Activated CD8-positive, alpha-beta memory T cell treated with anti-CD3 and anti-CD28 coated beads, Interleukin-2, amount 50 U/mL, for 24 hours (primary cell): ENCODE measurements at regions not wholly inside any gene's neighbourhood (a gene's known extent, or its start where the extent isn't known, plus 50 kb on each side); places are given as distances from the start of the nearest gene placed in this dataset.
"Not testable (repeated sequence)": the region's sequence is repeated elsewhere in the genome, so short reads cannot be mapped to it uniquely, and the experiment has no call there.

Source experiments
- DNase-seq: peaks from one replicate; pipeline ENCODE4 v3.0.0-alpha.2; 2020; ENCODE audit errors: extremely low read depth

DNA sequence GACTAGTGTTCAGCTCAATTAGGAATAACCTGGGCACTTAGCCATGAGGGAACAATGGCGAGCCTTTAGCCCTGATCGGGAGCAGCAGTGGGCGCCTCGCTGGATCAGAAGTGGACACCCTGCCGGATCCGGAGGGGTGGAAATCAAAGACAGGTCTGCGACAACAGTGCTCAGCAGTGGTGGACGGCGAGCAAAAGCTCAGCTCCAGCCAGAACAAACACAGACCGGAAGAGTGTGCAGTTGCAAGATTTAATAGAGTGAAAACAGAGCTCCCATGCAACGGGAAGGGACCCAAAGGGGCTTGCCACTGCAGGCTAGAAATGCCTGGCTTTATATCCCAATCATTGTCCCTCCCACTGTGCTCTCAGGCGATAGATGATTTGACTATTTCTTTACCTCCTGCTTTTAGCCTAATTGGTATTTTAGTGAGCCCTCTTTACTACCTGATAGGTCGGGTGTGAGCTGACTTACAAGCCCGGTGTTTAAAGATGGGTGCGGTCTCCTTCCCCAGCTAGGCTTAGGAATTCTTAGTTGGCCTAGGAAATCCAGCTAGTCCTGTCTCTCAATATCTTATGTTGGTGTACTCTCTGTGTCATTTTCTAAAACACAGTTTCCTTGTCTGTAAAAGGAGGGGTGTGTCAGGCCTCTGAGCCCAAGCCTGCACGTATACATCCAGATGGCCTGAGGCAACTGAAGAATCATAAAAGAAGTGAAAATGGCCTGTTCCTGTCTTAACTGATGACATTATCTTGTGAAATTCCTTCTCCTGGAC lies 1258.8 kb upstream of the TENM4 start:
- not testable (repeated sequence) for DNase-seq

DNA sequence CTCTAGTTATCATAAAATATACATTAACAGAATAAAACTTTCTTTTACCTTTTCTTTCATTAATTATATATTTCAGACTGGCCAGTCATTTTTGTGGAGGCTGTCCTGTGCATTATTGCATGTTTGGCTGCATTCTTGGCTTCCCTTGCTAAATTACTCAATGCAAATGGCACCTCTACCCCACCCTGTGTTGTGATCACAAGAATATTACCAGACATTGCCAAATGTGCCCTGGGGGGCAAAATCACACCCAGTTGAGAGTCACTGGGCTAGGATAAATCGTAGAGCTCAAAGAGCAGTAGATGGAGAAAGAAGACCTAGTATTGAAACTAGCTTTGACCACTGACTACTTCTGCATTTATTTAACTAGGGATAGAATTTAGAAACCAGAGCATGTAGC lies 1257.8 kb upstream of the TENM4 start:
- DNase-seq = no peak

DNA sequence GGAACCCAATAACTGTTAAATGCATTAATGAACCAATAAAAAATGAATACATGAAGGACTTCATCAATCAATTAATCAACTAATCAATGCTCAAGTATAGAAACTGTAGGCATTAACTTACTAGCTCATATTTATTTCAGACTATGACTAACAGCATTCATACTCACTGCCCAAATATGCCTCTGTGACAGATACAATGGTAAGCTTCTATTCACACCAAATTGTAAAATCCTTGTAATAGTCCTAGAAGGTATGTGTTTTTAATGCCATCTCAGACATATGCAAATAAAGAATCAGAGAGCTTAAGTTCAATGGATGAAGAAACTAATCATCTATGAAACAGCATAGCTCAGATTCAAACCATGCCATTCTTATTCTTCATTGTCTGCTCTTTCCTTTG lies 1253.6 kb upstream of the TENM4 start:
- no peak for DNase-seq

DNA sequence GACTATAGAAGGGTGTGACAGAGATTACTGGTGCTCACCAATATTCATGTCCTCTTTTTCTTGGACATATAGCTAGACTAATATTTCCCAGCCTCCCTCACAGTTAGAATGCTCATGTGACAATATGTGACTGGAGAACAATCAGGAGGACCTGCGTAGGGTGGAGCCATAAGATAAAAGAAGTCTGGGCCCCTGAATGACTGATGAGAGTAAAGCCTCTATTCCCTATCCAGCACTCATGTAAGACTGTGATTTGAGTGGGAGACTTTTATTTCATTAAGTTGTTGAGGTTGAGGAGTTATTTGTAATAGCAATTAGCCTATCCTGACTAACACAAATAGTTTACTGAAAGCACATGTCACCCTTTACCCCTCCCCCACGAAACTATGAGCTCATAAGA lies 1247.1 kb upstream of the TENM4 start:
- DNase-seq = no peak

DNA sequence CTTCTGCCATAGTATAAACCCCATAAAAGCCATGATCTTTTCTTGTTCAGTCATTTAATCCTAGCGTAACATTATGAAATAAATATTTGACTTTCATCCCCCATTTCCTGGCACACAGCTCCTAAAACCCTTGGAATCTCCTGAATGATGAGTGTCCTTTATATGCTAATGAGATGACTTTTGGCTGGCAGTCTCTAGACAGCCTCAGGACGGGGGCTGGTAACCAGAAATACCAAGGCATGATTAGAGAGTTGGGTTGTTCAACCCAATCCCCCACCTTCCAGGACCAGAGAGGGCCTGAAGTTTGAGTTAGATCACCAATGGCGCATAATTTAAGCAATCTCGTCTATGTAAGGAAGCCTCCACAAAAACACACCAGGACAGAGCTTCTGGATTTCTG lies 1246.1 kb upstream of the TENM4 start:
- no peak for DNase-seq

DNA sequence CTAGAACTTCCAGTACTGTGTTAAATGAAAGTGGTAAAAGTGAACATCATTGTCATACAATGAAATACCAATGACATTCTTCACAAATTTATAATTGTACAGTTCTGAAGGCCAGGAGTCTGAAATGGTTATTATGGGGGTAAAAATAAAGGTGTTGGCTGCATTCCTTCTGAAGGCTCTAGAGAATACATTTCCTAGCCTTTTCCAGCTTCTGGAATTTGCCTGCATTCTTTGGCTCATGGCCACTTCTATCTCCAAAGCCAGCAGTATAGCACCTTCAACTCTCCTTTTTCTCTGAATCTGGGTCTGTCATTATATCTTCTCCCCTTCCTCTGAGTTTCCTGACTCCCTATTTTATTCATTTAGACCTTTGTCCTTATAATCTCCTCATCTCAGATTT lies 1232.7 kb upstream of the TENM4 start:
- no peak for DNase-seq

DNA sequence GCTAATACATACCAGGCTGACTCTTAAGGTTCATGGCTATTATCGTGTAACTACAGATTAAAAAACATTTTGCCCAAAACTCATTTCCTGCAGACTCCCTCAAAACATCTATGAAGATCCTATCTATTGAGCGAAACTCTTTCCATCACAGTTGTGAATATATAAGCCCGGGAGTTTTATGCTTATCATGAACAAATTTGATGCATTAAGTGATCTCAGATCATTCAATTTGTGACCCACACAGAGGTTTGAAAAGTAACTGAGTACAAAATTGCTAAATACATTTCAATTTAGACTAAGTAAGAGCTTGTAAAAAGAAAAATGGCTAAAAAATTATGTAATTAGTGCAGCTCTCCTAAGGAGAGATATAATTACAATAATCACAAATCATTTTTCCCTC lies 1228.8 kb upstream of the TENM4 start:
- no peak for DNase-seq

DNA sequence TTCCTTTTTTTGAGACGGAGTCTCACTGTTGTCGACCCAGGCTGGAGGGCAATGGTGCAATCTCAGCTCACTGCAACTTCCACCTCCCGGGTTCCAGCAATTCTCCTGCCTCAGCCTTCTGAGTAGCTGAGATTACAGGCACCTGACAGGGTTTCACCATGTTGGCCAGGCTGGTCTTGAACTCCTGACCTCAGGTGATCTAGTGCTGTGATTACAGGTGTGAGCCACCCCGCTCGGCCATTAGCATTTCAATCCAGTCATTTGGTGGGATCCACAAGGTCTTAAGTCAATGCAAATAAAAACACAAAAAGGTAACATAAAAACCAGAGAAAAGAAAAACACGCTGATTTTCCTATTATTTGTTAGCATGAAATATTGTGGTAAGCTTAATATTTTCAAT lies 1227.2 kb upstream of the TENM4 start:
- no peak for DNase-seq

DNA sequence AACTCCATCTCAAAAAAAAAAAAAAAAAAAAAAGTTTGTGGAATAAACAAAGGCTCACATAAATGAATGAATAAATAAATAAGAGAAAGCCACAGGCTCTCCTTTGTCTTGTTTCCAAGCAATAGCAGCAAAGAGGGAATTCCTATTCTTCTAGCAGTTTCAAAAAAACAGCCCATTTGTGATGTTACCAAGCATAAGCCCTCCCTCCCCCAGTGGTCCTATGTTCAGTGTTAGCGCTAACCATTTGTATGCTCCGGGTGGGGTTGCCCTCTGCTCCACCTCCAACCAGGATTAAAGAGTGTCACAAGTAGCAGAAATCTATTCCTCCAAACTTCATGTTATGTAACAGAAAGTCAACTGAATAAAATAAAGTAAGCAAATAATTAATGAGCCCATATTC lies 1215.0 kb upstream of the TENM4 start:
- no peak for DNase-seq

DNA sequence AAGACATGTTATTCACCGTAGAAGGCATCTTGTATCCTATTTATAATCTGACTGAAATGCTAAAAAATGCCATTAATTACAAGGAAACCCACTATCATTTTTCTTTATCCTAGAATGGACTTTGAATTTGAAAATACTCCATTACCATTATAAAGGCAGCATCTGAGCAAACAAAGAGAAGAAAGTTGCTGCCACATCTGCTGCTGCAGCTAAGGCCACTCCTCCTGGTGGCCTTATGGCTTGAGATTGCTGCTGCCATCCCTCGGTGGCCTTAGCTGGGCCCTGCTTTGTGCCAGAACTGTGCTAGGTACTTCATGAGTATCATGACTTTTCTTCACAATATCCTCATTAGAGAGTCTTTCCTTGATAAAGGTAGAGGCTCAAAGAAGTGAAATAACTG lies 1210.1 kb upstream of the TENM4 start:
- DNase-seq = no peak

DNA sequence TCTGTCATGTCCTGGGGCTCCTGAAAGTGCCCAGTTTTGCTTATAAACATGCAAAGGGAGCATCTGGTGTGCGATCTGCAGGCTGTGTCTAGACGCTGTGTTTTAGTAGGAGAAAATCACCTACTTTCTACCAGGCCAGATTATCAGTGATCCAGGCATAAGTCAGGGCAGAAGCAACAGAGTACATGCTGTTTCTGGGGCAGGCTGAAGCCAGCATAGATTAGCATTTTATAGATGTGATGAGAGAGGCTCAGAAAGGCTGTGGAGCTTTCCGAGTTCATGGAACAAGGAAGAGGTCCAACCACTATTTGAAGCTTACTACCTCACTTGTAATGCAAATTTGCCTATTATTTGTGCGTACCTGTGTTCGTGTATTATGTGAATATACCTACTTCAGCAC lies 1208.4 kb upstream of the TENM4 start:
- no peak for DNase-seq

DNA sequence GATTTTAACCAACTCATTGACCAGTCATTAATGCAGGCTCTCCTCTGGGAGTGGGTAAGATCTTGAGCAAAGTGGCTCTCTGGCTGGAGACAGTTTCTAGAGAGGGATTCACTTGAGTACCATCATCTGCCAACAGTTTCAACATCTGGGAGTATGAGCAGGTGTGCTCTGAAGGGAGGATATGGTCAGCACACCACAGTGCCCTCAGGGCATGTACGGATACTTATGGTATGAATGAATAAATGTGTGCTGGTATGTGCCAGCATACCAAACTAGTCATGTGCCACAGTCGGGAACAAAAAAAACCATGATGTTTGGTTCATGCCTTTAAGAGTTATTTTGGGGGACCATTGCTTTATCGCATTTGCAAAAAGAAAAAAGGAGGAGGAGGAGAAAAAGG lies 1197.5 kb upstream of the TENM4 start:
- DNase-seq = no peak

DNA sequence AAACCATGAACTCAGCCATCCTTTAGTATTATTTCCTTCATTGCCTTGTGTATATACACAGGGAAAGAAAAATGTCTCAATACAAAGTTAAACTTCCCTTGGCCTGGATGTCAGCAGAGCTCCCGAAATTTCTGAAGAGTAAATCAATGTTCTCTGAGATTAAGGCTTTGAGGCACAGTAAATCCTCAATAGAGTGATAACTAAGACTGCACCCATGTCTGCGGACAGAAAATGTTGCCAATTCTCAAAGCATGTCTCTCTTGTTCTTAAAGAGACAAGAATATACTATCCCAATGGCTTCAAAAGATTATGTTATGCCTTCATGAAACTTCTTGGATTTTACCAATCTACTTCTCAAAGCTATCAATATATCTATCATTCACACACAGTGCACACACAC lies 1196.7 kb upstream of the TENM4 start:
- DNase-seq = no peak

DNA sequence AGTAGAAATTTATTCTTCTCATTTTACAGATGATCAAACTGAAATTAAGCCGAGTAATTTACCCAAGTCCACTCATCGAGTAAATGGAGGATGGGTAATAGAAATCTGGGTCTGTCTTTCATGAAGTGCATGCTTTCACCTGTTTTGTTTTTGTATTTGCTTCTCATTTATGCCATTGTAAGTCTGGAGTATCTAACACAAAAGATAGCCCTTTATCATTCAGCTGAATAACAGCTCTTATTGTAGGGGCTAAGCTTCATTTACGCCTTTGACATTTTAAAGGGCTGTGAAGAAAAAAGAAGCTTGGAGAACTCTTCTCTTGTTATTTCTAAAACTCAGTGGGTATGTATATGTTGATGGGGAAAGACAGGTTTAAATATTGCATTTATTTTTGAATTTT lies 1196.2 kb upstream of the TENM4 start:
- no peak for DNase-seq

DNA sequence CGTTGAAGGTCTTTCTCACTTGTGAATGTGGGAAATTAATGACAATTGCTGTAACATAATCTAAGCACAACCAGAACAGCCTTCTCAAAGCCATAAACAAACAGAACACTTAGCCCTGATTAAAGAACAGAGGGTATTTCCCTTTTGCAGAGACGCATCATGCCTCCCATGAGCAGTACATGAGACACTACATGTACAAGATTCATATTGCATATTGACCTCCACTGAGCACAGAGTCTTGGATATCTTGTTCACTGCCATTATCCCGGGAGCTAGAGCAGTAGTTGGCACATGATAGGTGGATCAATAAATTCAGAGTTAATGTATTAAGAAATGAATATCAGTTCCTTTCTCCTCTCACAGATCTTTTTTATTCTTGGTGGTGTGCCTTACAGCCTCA lies 1194.3 kb upstream of the TENM4 start:
- no peak for DNase-seq

DNA sequence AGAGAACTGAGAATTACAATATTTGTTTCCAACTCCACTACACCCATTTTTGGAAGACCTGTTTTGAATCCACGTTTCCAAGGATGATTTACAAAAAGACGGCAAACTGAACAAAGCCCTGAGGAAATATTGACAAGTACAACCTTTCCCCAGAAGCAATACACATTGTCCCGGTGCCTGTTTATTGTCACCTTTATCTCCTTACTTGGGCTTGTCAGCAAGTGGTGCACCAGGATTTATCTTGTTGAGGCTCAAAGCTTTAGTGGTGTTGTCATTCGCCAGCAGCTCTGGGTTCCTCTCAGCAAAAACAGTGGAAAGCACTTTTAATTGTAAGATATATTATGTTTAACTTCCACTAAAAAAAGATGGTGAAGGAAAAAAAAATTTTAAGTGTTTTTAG lies 1191.9 kb upstream of the TENM4 start:
- DNase-seq = no peak

DNA sequence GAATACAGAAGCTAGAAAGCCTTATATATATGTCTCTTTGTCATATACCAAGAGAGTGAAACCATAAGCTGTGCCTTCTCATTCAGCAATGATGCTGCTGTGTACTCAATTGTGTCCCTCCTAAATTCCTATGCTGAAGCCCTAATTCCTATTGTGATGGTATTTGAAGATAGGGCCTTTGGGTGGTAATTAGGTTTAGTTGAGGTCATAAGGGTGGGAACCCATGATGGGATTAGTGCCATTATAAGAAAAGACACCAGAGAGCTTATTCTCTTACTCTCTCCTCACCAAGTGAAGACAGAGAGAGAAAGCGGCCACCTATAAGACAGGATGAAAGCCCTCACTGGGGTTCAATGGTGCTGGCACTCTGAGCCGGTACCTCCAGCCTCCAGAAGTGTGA lies 1191.3 kb upstream of the TENM4 start:
- no peak for DNase-seq

DNA sequence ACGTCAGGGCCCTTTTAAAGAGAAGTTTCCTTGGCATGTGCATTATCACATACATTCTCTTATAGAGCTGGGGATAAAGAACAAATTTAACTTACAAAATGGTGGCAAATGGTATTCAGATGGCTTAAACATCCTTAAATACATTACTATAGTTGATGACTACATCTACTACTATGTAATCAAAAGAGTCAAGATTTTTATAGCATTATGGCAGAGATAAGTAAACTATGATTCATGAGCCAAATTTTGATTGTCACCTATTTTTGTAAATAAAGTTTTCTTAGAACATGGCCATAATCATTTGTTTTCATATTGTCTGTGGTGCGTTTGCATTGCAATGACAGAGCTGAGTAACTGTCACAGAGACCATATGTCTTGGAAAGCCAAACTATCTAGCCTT lies 1188.6 kb upstream of the TENM4 start:
- no peak for DNase-seq

DNA sequence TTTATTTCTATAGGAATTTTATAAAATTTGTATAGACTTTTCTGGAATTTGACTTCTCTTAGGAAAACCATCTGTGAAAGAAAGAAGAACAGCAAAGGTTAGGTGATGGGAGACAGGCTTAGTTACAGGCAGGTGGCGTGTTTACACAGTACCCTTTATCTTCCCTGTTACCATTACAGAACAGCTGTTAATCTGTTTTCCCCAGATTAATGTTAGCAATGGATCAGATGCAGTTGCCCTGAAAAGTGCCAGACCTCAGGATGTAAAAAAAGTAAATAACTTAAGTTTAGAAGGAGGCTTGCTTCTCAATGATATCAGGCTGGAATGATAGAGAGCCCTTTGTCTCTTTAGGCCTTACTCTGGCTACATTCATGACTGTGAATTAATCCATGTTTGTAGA lies 1186.5 kb upstream of the TENM4 start:
- no peak for DNase-seq

DNA sequence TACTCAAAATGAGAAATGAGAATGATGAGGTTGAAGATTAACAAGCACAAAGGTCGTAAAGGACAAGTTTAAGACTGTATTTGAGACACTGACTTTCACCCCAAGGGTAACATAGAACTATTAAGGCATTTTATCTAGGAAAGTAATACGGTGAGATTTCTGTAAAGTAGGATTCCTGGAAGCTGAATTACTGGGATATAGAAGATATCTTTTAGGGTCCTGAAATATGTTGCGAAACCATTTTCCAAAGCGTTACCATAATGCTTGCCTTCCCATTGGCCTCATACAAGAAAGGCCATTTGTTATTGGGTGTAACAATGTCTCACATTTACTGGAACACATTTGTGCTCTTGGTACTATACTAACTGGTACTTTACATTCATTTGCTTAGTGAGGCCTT lies 1185.9 kb upstream of the TENM4 start:
- no peak for DNase-seq

DNA sequence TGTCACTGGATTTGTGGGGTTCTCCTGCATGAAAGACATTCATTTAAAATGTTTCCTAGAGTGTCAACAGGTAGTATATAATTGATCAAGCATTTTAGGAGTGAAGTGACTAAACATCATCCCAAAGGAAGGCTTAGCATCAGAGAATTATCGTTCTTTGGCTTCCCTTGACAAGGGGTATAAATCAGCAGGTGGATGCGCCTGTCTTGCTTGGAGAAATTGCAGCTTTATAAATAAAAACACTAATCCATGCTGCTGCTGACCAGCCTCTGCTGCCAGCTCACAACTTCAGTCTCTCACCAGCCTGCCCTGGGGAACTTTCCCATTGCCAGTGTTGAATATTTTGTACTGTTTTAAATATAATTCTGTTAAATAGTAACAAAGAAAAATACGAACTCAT lies 1184.7 kb upstream of the TENM4 start:
- DNase-seq = no peak

DNA sequence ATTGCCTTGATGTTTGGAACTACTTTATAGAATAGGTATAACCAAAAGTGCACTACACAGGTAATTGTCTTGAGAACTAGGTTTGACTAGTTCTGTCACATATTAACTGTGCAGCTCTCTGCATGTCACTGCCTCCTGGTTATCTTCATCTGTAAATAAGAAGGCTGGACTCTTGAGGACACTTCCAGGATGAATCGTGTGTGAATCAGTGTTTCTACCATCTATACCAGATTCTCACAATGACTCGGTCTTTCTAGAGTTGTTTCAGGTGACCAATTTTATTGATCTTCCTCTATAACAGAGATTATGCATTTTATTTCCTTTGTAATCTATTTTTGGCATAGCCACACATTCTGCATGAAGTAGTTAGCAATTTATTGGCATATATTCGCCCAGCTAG lies 1181.0 kb upstream of the TENM4 start:
- no peak for DNase-seq

DNA sequence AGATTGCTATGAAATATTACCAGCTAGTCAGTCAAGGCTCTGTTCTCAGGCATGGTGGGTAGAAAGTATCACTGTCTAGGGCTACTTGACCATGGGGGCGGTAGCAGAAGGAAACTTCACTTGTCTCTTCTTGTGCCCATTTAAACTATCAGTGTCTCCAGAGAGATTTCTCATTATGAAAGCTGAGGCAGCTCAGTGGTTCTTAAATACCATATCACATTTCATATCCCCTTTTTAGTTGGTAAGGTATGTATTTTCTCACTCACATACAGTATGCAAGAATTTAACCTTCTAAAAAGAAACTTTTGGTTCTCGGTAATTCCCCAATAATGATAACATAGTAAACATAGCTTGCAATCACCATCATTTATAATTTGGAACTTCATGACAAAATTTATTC lies 1180.0 kb upstream of the TENM4 start:
- no peak for DNase-seq

DNA sequence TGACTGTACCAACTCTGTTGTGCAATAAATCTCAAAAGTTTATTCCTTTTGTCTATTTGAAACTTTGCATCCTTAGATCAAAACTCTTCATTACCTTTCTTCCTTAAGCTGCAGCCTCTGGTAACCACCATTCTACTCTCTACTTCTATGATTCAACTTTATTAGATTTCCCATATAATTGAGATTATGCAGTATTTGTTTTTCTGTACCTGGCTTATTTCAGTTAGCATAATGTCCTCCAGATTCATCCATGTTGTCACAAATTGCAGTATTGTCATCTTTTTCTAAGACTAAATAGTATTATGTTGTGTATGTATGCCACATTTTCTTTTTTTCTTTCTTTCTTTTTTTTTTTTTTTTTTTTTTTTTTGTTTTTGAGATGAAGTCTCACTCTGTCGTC lies 1176.3 kb upstream of the TENM4 start:
- no peak for DNase-seq
